Endodermal cell (in vitro differentiated cells): ENCODE measurements at regions not wholly inside any gene's neighbourhood (a gene's known extent, or its start where the extent isn't known, plus 50 kb on each side); places are given as distances from the start of the nearest gene placed in this dataset.

Experiments
- DNase-seq: peaks from one replicate; pipeline ENCODE4 v3.0.0-alpha.2; 2017
- H3K27ac ChIP-seq: 2 replicates; pipeline ENCODE4 v1.5.1; 2013; ENCODE audit warnings: mild to moderate bottlenecking, low read depth, low read length, moderate library complexity
- H3K27me3 ChIP-seq: 2 replicates; pipeline ENCODE4 v1.6.1; 2013; ENCODE audit warnings: mild to moderate bottlenecking, low read length, moderate library complexity; ENCODE audit not compliant: insufficient read depth, control insufficient read depth, poor library complexity, severe bottlenecking
- H3K36me3 ChIP-seq: 2 replicates; pipeline ENCODE4 v1.7.0; 2013; ENCODE audit warnings: mild to moderate bottlenecking, low read length, moderate library complexity; ENCODE audit not compliant: control insufficient read depth, insufficient read depth
- H3K4me1 ChIP-seq: one replicate; pipeline ENCODE4 v1.7.0; 2013; ENCODE audit warnings: low read length; ENCODE audit not compliant: control insufficient read depth, insufficient read depth
- H3K4me3 ChIP-seq: 2 replicates; pipeline ENCODE4 v1.5.1; 2013; ENCODE audit warnings: mild to moderate bottlenecking, low read length, moderate library complexity
- H3K9ac ChIP-seq: 2 replicates; pipeline ENCODE4 v1.6.1; 2013; ENCODE audit warnings: mild to moderate bottlenecking, low read length, moderate library complexity; ENCODE audit not compliant: poor library complexity, severe bottlenecking; ENCODE audit errors: extremely low read depth
- H3K9me3 ChIP-seq: 2 replicates; pipeline ENCODE4 v1.6.1; 2013; ENCODE audit warnings: mild to moderate bottlenecking, low read length, moderate library complexity; ENCODE audit not compliant: control insufficient read depth
- H3K27ac Mint-ChIP-seq: 2 replicates; pipeline ENCODE4 v1.8.0; 2020; ENCODE audit warnings: mixed read lengths
- H3K27me3 Mint-ChIP-seq: 2 replicates; pipeline ENCODE4 v1.8.0; 2021; ENCODE audit warnings: mild to moderate bottlenecking, mixed read lengths; ENCODE audit not compliant: insufficient read depth
- H3K36me3 Mint-ChIP-seq: 2 replicates; pipeline ENCODE4 v1.8.0; 2020; ENCODE audit warnings: low read depth, mixed read lengths
- H3K4me1 Mint-ChIP-seq: 2 replicates; pipeline ENCODE4 v1.8.0; 2020; ENCODE audit warnings: mixed read lengths
- H3K4me3 Mint-ChIP-seq: 2 replicates; pipeline ENCODE4 v1.8.0; 2020; ENCODE audit warnings: mild to moderate bottlenecking, moderate library complexity, mixed read lengths
- H3K9me3 Mint-ChIP-seq: 2 replicates; pipeline ENCODE4 v1.8.0; 2020; ENCODE audit warnings: mild to moderate bottlenecking, mixed read lengths
- WGBS, 2 experiments: methylation state at CpG; one replicate each; pipeline versions ENCODE4 v1.1.5 to v1.1.7; 2013; ENCODE audit warnings: missing lambda C conversion rate in 2 of 2, mixed read lengths in 1 of 2; ENCODE audit not compliant: insufficient coverage in 1 of 2, insufficient read length in 1 of 2; 5-methylcytosine and 5-hydroxymethylcytosine counted together
- TF ChIP-seq, protein P1 (sequence below): fragments of 200-600 bp; sonication (generic); conservative IDR thresholded peaks from 2 replicates; pipeline ENCODE4 v1.5.0; 2021; ENCODE audit warnings: antibody characterized with exemption, mild to moderate bottlenecking

DNA sequence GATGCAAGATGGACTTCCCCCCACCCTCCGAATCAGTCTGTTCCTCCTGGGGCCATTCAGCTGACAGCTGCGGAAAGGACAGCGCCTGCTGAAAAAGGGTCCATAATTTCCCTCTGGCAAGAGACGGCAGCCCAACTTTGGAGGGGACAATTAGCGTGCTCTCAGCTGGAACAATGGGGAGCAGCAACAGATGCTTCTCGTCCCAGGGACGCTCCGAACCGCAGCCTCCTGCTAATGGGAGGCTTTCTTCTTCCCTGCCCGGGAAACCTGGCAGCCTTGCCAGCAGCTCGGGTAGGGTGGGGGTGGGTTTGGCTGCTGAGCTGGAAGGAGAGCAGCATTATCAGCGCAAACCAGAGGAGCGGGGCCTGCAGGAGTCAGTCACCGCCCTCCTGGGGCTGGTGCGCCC is 500.0 kb upstream of the SALL1 start:
- Histone ChIP-seq H3K27me3 (no peaks in the 10 kb centered on the region), H3K36me3 (no peaks in the 10 kb centered on the region), H3K4me1 (peaks cover 3% of the 10 kb centered on the region), H3K27ac (peak overlapping the region; percentile 45), H3K9me3 (peaks cover 14% of the 10 kb centered on the region), H3K4me3 (no peak overlapping the region), H3K9ac (no peak overlapping the region)
- 85 to 86% methylated on average over 8 to 15 of the region's 15 CpGs for WGBS, 2 experiments
- no peaks in the 10 kb centered on the region for H3K36me3 Mint-ChIP-seq
- peaks cover 2% of the 10 kb centered on the region for H3K27me3 Mint-ChIP-seq
- no peak overlapping the region for H3K4me3 Mint-ChIP-seq
- DNase-seq: peak; percentile 54
- peaks cover 5% of the 10 kb centered on the region for H3K4me1 Mint-ChIP-seq
- H3K9me3 Mint-ChIP-seq: peaks cover 6% of the 10 kb centered on the region
- TF ChIP-seq, protein P1, sequence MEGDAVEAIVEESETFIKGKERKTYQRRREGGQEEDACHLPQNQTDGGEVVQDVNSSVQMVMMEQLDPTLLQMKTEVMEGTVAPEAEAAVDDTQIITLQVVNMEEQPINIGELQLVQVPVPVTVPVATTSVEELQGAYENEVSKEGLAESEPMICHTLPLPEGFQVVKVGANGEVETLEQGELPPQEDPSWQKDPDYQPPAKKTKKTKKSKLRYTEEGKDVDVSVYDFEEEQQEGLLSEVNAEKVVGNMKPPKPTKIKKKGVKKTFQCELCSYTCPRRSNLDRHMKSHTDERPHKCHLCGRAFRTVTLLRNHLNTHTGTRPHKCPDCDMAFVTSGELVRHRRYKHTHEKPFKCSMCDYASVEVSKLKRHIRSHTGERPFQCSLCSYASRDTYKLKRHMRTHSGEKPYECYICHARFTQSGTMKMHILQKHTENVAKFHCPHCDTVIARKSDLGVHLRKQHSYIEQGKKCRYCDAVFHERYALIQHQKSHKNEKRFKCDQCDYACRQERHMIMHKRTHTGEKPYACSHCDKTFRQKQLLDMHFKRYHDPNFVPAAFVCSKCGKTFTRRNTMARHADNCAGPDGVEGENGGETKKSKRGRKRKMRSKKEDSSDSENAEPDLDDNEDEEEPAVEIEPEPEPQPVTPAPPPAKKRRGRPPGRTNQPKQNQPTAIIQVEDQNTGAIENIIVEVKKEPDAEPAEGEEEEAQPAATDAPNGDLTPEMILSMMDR: no peak
- no peak overlapping the region for H3K27ac Mint-ChIP-seq

DNA sequence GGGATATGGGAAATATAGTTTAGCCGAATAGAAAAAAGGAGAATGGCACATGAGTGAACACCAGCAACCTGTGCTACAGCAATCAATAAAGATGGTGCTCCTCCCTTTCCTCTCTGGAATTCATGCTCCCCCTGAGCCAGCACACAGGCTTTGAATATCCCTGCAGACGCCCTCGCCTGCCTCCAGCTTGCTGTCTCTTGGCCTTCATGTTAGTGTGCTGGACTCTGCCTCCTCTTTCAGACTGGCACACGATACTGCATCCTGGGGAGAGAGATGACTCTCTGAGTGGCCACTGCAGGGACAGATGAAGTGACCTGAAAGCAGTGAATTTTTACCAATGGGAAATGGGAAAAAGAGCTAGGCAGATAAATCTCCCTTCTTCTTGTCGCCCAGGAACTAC is 498.6 kb upstream of the SALL1 start:
- H3K36me3 Mint-ChIP-seq: no peaks in the 10 kb centered on the region
- H3K27me3 ChIP-seq: no peaks in the 10 kb centered on the region
- H3K4me1 ChIP-seq: peaks cover 3% of the 10 kb centered on the region
- no peak overlapping the region for H3K27ac Mint-ChIP-seq
- H3K9me3 ChIP-seq: peaks cover 14% of the 10 kb centered on the region
- no peak for DNase-seq
- WGBS, 2 experiments: 92 to 93% methylated on average over 4 to 5 of the region's 5 CpGs
- H3K9ac ChIP-seq: no peak overlapping the region
- H3K9me3 Mint-ChIP-seq: peaks cover 6% of the 10 kb centered on the region
- TF ChIP-seq, protein P1: no peak
- no peak overlapping the region for H3K27ac ChIP-seq
- no peak overlapping the region for H3K4me3 ChIP-seq
- H3K36me3 ChIP-seq: no peaks in the 10 kb centered on the region
- H3K4me3 Mint-ChIP-seq: no peak overlapping the region
- H3K27me3 Mint-ChIP-seq: peaks cover 2% of the 10 kb centered on the region
- H3K4me1 Mint-ChIP-seq: no peaks in the 10 kb centered on the region

DNA sequence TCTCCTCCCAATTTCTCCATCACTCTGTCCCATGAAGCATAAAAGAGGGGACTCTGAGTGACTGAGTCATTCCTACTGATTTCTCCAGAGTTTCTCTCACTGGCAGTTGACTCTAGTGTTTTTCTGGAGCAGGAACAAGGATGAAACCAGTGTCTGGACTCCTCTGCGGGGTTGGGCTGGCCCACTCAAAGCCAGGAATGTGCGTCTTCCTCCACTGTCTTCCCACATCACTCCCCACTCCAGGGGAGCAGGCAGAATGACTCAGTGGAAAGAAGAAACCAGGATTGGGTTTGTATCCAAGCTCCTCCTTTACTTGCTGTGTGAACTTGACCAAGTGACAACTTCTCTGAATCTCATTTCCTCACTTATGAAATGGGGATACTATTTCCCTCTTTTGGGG is 497.5 kb upstream of the SALL1 start:
- Histone ChIP-seq H3K27me3 (no peaks in the 10 kb centered on the region), H3K4me1 (peaks cover 3% of the 10 kb centered on the region), H3K9ac (no peak overlapping the region), H3K27ac (no peak overlapping the region), H3K36me3 (no peaks in the 10 kb centered on the region), H3K9me3 (peaks cover 9% of the 10 kb centered on the region), H3K4me3 (no peak overlapping the region)
- Mint-ChIP-seq H3K27ac (no peak overlapping the region), H3K27me3 (peaks cover 2% of the 10 kb centered on the region), H3K36me3 (no peaks in the 10 kb centered on the region), H3K9me3 (peaks cover 6% of the 10 kb centered on the region), H3K4me3 (no peak overlapping the region), H3K4me1 (no peaks in the 10 kb centered on the region)
- WGBS, 2 experiments: 89% methylated on average over 2 of the region's 2 CpGs; no CpG with 5 or more reads in 1 of the 2 experiments
- TF ChIP-seq, protein P1: no peak
- DNase-seq: no peak
